ENCODE measurements at regions not wholly inside any gene's neighbourhood (a gene's known extent, or its start where the extent isn't known, plus 50 kb on each side); places are given as distances from the start of the nearest gene placed in this dataset.
"Not testable (repeated sequence)": the region's sequence is repeated elsewhere in the genome, so short reads cannot be mapped to it uniquely, and the experiment has no call there.

DNA sequence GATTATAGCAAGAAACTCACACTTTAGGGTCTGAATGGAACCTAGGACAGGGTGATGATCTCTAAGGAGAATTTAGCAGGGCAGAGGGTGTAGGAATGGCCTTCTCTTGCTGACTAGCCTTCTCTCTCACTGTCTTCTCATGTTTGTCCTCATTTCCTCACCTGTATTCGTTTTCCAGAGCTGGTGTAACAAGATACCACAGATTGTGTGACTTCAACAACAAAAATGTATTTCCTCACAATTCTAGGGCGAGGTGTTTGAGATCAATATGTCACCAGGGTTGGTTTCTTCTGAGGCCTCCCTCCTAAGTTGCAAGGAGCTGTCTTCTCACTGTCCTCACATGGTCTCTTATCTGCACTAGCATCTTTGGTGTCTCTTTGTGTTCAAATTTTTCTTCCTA, 177.9 kb upstream of the C1orf87 start:
- intact Hi-C loops (cut with DNase I): no loop called here

DNA sequence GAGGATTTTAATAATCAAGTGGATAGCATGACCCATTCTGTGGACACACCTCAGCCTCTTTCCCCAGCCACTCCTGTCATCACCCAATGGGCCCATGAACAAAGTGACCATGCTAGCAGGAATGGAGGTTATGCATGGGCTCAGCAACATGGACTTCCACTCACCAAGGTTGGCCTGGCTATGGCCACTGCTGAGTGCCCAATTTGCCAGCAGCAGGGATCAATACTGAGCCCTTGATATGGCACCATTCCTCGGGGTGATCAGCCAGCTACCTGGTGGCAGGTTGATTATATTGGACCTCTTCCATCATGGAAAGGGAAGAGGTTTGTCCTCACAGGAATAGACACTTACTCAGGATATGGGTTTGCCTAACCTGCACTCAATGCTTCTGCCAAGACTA, 173.9 kb upstream of the C1orf87 start:
- H3K36me3 ChIP-seq; H3K27ac ChIP-seq; H3K9me3 ChIP-seq; H3K4me3 ChIP-seq; H3K4me1 ChIP-seq; intact Hi-C loops (cut with DNase I); H3K27me3 ChIP-seq (ENCODE audit: low read depth); DNase-seq; ATAC-seq: not testable (repeated sequence)

More for the DNA sequence above, 177.9 kb upstream of the C1orf87 start:
- Histone ChIP-seq H3K4me1 (no peaks in the 10 kb centered on the region), H3K27me3 (ENCODE audit: low read depth) (no peaks in the 10 kb centered on the region), H3K27ac (no peak overlapping the region), H3K36me3 (no peaks in the 10 kb centered on the region), H3K9me3 (no peaks in the 10 kb centered on the region), H3K4me3 (no peak overlapping the region)
- TF ChIP-seq, protein P1, sequence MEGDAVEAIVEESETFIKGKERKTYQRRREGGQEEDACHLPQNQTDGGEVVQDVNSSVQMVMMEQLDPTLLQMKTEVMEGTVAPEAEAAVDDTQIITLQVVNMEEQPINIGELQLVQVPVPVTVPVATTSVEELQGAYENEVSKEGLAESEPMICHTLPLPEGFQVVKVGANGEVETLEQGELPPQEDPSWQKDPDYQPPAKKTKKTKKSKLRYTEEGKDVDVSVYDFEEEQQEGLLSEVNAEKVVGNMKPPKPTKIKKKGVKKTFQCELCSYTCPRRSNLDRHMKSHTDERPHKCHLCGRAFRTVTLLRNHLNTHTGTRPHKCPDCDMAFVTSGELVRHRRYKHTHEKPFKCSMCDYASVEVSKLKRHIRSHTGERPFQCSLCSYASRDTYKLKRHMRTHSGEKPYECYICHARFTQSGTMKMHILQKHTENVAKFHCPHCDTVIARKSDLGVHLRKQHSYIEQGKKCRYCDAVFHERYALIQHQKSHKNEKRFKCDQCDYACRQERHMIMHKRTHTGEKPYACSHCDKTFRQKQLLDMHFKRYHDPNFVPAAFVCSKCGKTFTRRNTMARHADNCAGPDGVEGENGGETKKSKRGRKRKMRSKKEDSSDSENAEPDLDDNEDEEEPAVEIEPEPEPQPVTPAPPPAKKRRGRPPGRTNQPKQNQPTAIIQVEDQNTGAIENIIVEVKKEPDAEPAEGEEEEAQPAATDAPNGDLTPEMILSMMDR (IDR thresholded peaks at IDR 0.05): no peak
- DNase-seq: no peak
- no peak for ATAC-seq

DNA sequence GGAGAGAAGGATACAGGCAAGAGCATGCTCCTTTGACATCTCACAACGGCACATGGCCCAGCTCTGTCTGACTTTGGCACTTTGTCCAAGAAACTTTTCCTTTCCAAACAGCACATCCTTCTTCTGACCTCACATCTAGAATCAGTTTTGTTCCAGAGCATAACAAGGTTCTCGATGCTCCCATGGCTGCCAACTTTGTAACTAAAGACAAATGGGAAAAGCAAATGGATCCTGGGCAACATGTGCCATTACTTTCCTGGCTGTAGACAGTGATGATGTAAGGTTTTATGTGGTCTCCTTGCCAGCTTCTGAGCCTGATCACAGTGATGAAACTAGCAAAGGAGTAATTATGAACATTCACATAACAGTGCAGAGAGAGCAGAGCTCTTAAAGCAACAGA, 171.8 kb upstream of the C1orf87 start:
- intact Hi-C loops (cut with DNase I): no loop called here
- Histone ChIP-seq H3K4me1 (no peaks in the 10 kb centered on the region), H3K4me3 (no peak overlapping the region), H3K27me3 (ENCODE audit: low read depth) (no peaks in the 10 kb centered on the region), H3K36me3 (no peaks in the 10 kb centered on the region), H3K27ac (no peak overlapping the region), H3K9me3 (no peaks in the 10 kb centered on the region)
- DNase-seq: no peak
- TF ChIP-seq, protein P1 (IDR thresholded peaks at IDR 0.05): no peak
- no peak for ATAC-seq

DNA sequence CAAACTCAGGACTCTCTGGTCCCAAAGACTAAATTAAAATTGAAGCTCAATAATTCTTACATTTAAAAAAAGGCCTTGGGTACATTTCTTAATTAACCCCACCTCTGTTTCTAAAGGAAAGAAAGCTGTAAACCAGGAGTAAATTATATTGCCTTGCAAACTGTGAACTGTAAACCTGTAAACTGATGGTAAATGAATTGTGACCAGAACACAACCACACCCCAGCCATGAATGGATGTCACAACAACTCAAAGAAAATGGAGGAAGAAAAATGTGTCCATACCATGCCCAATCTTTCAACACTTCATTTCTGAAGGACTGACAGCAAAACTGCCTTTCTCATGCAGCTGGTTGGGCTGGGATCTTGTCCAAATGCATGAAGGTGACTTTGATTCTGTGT, 171.3 kb upstream of the C1orf87 start:
- no peak for DNase-seq
- TF ChIP-seq, protein P1 (IDR thresholded peaks at IDR 0.05): no peak
- H3K27ac ChIP-seq: no peak overlapping the region
- H3K4me1 ChIP-seq: no peaks in the 10 kb centered on the region
- no peaks in the 10 kb centered on the region for H3K9me3 ChIP-seq
- intact Hi-C loops (cut with DNase I): no loop called here
- H3K36me3 ChIP-seq: no peaks in the 10 kb centered on the region
- ATAC-seq: no peak
- H3K27me3 ChIP-seq (ENCODE audit: low read depth): no peaks in the 10 kb centered on the region
- no peak overlapping the region for H3K4me3 ChIP-seq

- intact Hi-C loops (cut with DNase I): no loop called here
These were observed 161.7 kb upstream of the C1orf87 start for GRCh38 chr1:60235275-60235674.

DNA sequence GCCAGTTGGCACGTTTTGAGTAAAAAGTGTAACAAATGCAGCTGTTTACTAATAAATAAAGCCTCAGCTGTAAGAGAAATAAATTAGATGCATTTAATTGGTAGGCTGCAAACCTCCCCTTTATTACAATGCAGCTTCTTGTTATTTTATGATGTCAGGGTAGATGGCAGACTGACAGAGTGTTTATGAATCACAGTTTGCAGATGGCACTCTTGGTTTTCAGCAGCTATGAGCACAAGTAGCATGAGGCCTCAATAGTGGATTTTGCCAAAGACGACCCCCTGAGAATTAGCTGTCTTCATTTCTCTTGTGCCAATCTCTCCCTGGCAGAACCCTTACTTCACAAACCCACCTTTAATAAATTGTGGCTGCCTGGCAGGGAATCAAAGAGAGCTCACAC, 161.2 kb upstream of the C1orf87 start:
- Histone ChIP-seq H3K4me1 (no peaks in the 10 kb centered on the region), H3K27me3 (ENCODE audit: low read depth) (no peaks in the 10 kb centered on the region), H3K4me3 (no peak overlapping the region), H3K36me3 (no peaks in the 10 kb centered on the region), H3K9me3 (no peaks in the 10 kb centered on the region), H3K27ac (no peak overlapping the region)
- no peak for DNase-seq
- intact Hi-C loops (cut with DNase I): no loop called here
- TF ChIP-seq, protein P1 (IDR thresholded peaks at IDR 0.05): no peak
- no peak for ATAC-seq

More at GRCh38 chr1:60235275-60235674, 161.7 kb upstream of the C1orf87 start:
- TF ChIP-seq, protein P1 (IDR thresholded peaks at IDR 0.05): no peak
- DNase-seq (no peak), ATAC-seq (no peak)
- no peaks in the 10 kb centered on the region for H3K9me3 ChIP-seq
- H3K4me1 ChIP-seq: no peaks in the 10 kb centered on the region
- no peaks in the 10 kb centered on the region for H3K27me3 ChIP-seq (ENCODE audit: low read depth)
- H3K27ac ChIP-seq: no peak overlapping the region
- H3K4me3 ChIP-seq: no peak overlapping the region
- H3K36me3 ChIP-seq: no peaks in the 10 kb centered on the region
